Upper lobe of left lung (tissue), 4 donors: ENCODE measurements at regions not wholly inside any gene's neighbourhood (a gene's known extent, or its start where the extent isn't known, plus 50 kb on each side); places are given as distances from the start of the nearest gene placed in this dataset.

Experiments
- EP300 ChIP-seq, 4 donors: sonication (generic); formaldehyde crosslinking; IDR thresholded peaks; one replicate each; pipeline ENCODE4 v1.5.1; 2017; ENCODE audit warnings: antibody characterized with exemption in 4 of 4, control low read depth in 2 of 4
- POLR2A ChIP-seq, 4 donors: fragments of 450-650 bp; IDR thresholded peaks; one replicate each; pipeline ENCODE4 v1.5.1; 2016 to 2017; ENCODE audit warnings: antibody characterized with exemption in 4 of 4, mild to moderate bottlenecking in 2 of 4
- POLR2AphosphoS5 ChIP-seq, 2 donors: sonication (generic); formaldehyde crosslinking; IDR thresholded peaks; one replicate each; pipeline ENCODE4 v1.5.1; 2017; ENCODE audit warnings: antibody characterized with exemption in 2 of 2
- TF ChIP-seq, protein P1 (sequence below), 6 experiments: fragments of 450-650 bp in 4 of 6; fragments of 200-600 bp in 2 of 6; sonication (generic) in 2 of 6; IDR thresholded peaks; one replicate each; pipeline ENCODE4 v1.5.1; 2016 to 2019; ENCODE audit warnings: antibody characterized with exemption in 6 of 6

DNA sequence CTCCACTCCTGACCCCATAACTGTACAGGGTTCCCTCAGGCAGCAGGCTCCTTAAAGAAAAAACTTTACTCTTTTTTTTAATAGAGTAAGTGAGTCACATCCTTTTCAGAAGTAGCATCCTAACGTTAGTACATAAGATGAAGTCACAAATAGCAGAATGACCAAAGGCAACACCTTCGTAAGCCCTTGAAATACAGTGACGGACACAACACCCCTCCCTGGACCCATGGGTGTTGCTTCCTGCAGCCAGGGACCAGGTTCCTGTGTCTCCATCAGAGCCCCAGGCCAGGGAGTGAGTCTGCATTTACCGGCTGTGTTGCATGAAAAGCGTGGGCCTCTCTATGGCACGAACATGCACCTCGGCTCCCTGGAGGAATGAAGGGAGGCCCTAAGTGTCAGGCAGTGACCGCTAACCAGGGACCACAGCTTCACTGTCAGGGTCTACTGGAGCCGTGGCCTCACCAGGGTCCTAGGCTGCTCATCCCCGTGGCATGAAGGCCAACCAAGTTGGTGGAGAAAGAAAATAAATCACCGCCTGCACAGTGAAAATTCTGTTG, 340.0 kb upstream of the SFSWAP start:
- TF ChIP-seq, protein P1, sequence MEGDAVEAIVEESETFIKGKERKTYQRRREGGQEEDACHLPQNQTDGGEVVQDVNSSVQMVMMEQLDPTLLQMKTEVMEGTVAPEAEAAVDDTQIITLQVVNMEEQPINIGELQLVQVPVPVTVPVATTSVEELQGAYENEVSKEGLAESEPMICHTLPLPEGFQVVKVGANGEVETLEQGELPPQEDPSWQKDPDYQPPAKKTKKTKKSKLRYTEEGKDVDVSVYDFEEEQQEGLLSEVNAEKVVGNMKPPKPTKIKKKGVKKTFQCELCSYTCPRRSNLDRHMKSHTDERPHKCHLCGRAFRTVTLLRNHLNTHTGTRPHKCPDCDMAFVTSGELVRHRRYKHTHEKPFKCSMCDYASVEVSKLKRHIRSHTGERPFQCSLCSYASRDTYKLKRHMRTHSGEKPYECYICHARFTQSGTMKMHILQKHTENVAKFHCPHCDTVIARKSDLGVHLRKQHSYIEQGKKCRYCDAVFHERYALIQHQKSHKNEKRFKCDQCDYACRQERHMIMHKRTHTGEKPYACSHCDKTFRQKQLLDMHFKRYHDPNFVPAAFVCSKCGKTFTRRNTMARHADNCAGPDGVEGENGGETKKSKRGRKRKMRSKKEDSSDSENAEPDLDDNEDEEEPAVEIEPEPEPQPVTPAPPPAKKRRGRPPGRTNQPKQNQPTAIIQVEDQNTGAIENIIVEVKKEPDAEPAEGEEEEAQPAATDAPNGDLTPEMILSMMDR (IDR thresholded peaks at IDR 0.05): no peak
- TF ChIP-seq POLR2A (IDR thresholded peaks at IDR 0.05) (no peak), POLR2AphosphoS5 (IDR thresholded peaks at IDR 0.05) (no peak), EP300 (IDR thresholded peaks at IDR 0.05) (no peak)
